SH-SY5Y (cell line): ENCODE measurements at regions not wholly inside any gene's neighbourhood (a gene's known extent, or its start where the extent isn't known, plus 50 kb on each side); places are given as distances from the start of the nearest gene placed in this dataset.

ENCODE experiments used
- GATA2 ChIP-seq: IDR thresholded peaks from 2 replicates; pipeline ENCODE4 v1.6.1; 2011; ENCODE audit warnings: mild to moderate bottlenecking, low read depth, low read length
- GATA3 ChIP-seq: IDR thresholded peaks from 2 replicates; pipeline ENCODE4 v1.6.1; 2011; ENCODE audit warnings: low read depth, mild to moderate bottlenecking, low read length, moderate library complexity

DNA sequence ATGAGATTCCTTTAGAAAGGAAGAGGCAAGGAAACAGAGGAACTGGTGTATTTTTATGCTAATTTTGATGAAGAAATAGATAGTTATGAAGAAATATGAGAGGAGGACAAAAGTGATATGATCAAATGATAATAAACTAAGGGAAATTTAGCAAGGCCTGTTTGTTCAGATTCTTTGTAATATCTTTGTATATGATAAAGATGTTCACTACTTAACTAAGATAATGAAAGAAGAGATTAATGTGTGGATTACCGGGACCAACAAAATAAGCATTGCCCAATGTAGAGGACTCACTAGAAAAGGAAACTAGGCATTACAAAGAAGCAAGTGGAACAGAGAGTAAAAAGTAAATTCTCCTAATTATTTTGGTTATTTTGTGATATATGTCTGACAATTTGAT is 99.0 kb upstream of the FIGN start:
- no peak for TF ChIP-seq GATA2
- TF ChIP-seq GATA3 = no peak
